Gastrocnemius medialis (tissue), 4 donors: ENCODE measurements at regions not wholly inside any gene's neighbourhood (a gene's known extent, or its start where the extent isn't known, plus 50 kb on each side); places are given as distances from the start of the nearest gene placed in this dataset.

ENCODE experiments used
- CTCF ChIP-seq, 5 experiments: fragments of 450-650 bp in 3 of 5; fragments of 200-600 bp in 2 of 5; sonication (generic) in 2 of 5; IDR thresholded peaks in 4 of 5; conservative IDR thresholded peaks in 1 of 5; 1 replicate in 4 of 5; 2 replicates in 1 of 5; pipeline ENCODE4 v1.5.1; 2016 to 2019; ENCODE audit warnings: antibody characterized with exemption in 5 of 5, mild to moderate bottlenecking in 3 of 5, moderate library complexity in 3 of 5
- POLR2A ChIP-seq, 2 donors: fragments of 450-650 bp; IDR thresholded peaks; one replicate each; pipeline ENCODE4 v1.6.1; 2017; ENCODE audit warnings: antibody characterized with exemption in 2 of 2, mild to moderate bottlenecking in 2 of 2, moderate library complexity in 2 of 2

- no peak for TF ChIP-seq CTCF (IDR thresholded peaks at IDR 0.05 in 4 of 5, conservative IDR thresholded peaks at IDR 0.05 in 1 of 5)
- no peak for TF ChIP-seq POLR2A (IDR thresholded peaks at IDR 0.05)
Observed at GRCh38 chr17:72034000-72034399, 86.8 kb upstream of the SOX9 start.
